Dedifferentiated amniotic fluid mesenchymal stem cell (primary cell): ENCODE measurements at regions not wholly inside any gene's neighbourhood (a gene's known extent, or its start where the extent isn't known, plus 50 kb on each side); places are given as distances from the start of the nearest gene placed in this dataset.
"Not testable (repeated sequence)": the region's sequence is repeated elsewhere in the genome, so short reads cannot be mapped to it uniquely, and the experiment has no call there.

Experiments
- DNase-seq: peaks from one replicate; pipeline ENCODE4 v3.0.0-alpha.2; 2016; ENCODE audit errors: extremely low spot score

- DNase-seq, result no peak
Observed at GRCh38 chr1:191662746-191663145, 495.5 kb upstream of the RGS18 start.

DNA sequence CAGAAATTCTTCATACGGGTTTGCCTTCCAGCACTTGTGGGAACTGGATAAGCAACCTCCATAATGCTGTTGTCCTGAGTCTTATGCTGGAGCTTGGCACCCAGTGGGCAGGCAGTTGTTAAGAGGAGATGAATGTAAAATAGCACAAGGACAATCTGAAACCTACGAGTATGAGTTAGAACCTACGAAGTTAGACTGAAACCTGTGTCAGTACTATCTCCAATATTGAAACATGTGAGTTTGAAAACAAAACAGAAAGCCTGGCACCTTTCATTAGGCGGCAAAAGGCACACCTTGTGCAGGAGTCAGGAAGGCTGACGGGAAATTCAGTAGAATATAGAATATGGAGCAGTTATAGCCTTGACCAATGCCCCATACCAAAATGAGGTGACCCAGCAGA, 489.7 kb upstream of the RGS18 start:
- DNase-seq, result no peak

DNA sequence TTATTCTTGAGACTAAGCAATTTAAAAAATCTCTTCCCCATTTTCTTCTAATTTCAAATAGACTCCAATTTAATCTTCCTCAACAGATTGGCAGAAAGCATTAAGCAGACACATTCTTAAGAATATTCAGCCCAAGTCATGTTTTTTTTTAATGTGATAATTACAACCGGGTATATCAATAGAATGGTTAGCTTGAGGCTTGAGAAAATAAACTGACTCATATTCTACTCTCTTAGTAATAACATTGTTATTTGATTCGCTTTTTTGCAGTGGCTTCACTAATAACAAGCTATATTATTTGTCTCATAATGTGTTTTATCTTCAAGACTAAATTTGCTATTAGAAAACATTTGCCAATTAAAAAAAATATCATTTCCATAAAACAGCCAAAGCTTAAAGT, 488.6 kb upstream of the RGS18 start:
- DNase-seq, result no peak

- DNase-seq, result no peak
Observed at GRCh38 chr1:191671236-191671635, 487.0 kb upstream of the RGS18 start.

DNA sequence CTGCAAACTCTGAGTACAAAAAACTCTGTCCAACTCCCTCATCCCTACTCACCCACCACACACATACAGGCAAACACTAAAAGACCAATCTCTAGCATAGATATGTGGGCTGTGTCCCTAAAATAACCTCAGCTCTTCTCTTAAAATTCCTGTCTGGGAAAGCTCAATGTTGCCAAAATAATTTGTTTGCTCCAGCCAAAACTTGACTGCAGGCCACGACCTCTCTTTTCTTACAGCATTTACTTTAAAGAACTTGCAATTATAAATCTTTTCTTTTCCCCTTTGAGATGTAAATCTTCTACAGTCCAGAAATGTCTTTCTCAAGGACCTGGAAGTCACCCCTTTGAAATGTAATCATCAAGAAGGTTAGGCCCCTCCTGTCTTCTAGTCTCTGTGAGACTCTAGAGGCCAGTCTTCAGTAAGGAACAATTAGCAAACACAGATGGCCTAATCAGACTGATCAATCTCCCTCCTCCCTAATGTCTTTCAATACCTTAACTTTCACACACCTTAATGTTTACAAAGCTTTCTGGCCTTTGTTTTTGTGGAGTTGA, 483.6 kb upstream of the RGS18 start:
- no peak for DNase-seq

DNA sequence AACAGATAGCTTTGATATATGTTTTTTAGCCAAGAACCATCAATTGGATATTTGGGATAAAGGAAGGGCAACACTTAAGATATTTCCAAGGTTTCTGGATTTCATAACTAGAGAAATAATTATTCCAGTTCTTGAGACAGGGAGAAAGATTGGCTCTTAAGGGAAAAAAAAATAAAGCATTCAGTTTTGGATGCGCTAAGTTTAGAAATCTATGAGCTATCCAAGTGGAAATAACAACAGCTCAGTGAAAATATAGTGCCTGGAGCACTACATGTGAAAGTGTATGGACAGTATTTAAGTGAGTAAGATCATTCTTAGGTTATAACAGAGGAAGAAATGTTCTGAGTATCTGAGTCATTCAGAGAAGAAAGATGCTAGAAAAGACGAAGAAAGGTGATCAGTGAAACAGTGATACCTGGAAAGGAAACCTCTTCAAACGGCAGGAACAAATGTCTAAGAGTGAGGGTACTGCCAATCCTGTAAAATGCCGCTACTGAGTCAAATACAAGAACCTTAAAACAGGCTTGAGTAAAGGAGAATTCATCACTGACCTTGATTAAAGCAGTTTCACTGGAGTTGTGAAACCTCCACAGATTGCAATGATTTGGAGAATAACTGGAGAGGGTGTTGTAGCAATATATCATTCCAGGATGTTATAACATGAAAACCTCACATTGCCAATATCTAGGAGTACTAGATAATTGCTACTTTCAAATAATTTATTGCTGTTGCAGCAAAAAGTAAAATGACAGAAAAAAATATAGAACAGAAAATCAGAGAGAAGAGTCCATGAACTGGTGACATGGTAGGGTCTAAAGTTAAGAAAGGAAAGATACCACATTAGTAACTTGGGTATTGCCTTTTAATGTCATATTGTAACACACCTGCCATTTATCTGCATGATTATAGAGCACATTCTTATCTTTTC, 482.1 kb upstream of the RGS18 start:
- DNase-seq, result no peak

DNA sequence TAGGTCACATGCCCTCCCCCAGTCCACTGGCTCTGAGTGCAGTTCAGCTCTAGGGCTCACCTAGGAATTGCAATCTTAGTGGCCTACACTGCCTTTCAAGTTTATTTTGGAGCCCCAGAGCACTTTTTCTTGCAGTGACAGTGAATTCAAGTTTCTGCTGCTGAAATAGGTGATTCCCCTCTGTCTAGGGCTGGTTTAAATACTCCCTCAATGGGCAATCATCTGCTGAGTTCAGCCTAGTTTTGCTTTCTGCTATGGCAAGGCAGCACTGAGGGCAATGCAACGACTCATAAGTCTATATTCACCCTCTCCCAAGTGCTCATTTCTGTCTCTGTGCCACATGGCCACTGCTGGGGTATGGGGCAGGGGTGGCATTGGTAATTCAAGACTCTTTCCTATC, 472.6 kb upstream of the RGS18 start:
- DNase-seq, result no peak

- no peak for DNase-seq
Observed at GRCh38 chr1:191687721-191688120, 470.5 kb upstream of the RGS18 start.

GRCh38 chr1:191690931-191691330, 467.3 kb upstream of the RGS18 start:
- no peak for DNase-seq

- no peak for DNase-seq
Observed at GRCh38 chr1:191693797-191694196, 464.5 kb upstream of the RGS18 start.

DNA sequence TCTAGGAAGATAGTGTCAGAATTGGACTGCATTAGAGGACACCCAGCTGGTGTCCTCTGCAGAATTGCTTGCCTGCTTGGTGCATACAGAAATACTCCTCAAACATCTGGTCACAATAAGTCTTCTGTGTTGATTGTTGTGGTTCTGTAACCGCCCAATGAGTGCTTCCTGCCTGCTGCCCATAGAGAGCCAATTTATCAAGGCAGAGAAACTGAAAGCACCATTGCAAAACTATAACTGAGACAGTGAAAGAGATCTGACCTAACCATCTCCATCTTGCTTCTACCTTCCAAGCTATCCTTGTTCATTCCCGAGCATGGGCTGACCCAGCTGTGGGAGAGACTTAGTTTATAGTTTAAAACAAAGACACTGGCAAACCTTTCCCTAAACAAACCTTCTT, 462.4 kb upstream of the RGS18 start:
- DNase-seq, result no peak

DNA sequence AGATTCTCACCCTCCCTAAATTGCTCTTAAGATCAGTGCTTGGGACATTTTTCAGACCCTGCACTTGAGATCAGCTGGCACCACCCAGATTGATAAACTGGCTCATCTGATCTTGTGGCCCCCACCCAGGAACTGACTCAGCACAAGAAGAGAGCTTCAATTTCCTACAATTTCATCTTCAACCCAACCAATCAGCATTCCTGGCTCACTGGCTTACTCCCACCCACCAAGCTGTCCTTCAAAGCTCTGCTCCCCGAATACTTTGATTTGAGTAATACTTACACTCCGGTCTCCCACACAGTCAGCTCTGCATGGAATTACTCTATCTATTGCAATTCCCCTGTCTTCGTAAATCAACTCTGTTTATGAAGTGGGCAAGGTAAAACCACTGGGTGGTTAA, 461.9 kb upstream of the RGS18 start:
- DNase-seq, result no peak

DNA sequence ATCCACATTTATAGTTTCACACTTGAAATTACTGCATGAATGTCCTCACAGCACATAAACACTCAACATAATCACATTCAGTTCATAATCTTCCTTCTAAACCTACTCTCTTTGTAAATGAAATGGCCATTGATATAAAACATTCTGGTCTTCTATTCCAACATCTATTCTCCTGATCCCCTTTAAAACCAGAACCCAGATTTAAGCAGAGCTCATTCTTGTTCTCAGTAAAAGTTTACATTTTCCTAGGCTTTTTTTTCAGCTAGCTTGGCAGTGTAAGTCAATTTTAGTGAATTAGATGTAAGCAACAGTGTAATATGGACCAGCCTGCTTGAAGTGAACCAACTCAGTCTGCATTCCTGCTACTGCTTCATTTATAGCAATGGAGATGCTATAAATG, 460.7 kb upstream of the RGS18 start:
- no peak for DNase-seq

DNA sequence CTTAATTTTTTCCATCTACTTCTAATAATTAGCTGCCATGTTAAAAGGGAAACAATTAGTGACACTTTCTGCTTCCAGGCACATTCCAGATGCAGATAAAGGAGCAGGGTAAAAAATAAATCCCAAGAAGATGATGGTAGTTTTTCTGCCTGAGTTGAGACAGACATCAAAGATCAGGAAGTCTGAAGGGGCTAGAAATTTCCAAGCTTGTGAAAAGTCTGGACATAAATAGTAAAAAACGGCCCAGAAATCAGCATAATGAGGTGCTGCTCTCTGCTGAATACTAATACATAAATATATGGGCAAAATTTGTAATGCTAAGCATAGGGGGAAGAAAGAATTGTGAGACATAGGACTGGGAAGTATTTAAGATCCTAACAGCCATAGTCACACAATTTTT, 460.0 kb upstream of the RGS18 start:
- DNase-seq, result no peak

DNA sequence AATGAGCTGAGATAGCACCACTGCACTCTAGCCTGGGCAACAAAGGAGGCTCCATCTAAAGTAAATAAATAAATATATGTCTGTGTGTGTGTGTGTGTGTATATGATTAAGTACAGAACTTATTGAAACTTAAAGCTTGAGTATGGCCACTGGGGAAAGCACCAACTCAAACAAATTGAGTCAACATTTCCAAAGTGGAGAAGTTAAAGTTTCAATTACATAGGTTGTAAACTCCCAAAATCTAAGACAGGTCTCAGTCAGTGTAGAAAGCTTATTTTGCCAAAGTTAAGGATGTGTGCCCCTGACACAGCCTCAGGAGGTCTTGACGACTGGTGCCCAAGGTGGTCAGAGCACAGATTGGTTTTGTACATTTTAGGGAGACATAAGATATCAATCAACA, 458.9 kb upstream of the RGS18 start:
- DNase-seq, result no peak

DNA sequence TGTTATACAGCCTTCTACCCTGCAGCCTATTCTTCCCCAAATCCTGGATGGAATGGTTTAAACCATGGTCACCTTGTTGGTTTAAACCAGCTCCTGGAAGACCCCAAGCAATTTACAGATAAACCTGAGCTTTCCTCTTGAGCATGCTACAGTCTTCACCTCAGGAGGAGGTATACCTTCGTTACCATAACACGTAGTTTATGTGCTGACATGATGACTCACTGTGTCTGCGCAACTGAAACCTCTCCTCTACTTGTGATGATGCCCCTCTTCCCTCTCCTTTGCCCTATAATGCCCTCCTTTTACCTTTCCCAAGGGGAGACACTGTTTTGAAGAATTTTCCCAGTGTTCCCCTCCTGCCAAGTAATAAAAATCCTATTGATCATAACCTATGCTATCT, 457.3 kb upstream of the RGS18 start:
- DNase-seq, result no peak

- no peak for DNase-seq
Observed at GRCh38 chr1:191702124-191702523, 456.1 kb upstream of the RGS18 start.

GRCh38 chr1:191707288-191707687, 451.0 kb upstream of the RGS18 start:
- DNase-seq, result no peak

DNA sequence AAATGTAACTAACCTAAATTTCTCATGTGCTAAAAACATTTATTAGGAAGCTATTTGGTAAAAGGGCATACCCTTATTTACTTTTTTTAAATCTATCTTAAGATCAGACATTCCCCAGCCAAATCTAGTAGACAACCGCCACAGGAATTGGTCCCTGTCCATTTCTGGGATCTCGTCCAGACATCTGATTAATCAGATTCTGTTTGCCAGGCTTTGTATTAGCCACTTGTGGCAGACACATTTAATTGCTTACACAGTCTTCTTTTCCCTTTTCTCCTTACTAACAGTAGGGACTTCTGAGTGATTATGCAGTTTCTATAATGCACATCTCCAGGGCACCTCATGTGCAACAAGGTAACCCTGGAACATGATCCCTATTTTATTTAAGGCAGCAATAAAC, 449.0 kb upstream of the RGS18 start:
- no peak for DNase-seq

- DNase-seq, result no peak
Observed at GRCh38 chr1:191711961-191712360, 446.3 kb upstream of the RGS18 start.

GRCh38 chr1:191714845-191715244, 443.4 kb upstream of the RGS18 start:
- no peak for DNase-seq

GRCh38 chr1:191729742-191730141, 428.5 kb upstream of the RGS18 start:
- no peak for DNase-seq

GRCh38 chr1:191731608-191732302, 426.5 kb upstream of the RGS18 start:
- DNase-seq, result not testable (repeated sequence)
